ENCODE measurements at regions not wholly inside any gene's neighbourhood (a gene's known extent, or its start where the extent isn't known, plus 50 kb on each side); places are given as distances from the start of the nearest gene placed in this dataset.
A peak's percentile ranks its signal among the peaks of the same experiment; 100 is the strongest.
"Not testable (repeated sequence)": the region's sequence is repeated elsewhere in the genome, so short reads cannot be mapped to it uniquely, and the experiment has no call there.

DNA sequence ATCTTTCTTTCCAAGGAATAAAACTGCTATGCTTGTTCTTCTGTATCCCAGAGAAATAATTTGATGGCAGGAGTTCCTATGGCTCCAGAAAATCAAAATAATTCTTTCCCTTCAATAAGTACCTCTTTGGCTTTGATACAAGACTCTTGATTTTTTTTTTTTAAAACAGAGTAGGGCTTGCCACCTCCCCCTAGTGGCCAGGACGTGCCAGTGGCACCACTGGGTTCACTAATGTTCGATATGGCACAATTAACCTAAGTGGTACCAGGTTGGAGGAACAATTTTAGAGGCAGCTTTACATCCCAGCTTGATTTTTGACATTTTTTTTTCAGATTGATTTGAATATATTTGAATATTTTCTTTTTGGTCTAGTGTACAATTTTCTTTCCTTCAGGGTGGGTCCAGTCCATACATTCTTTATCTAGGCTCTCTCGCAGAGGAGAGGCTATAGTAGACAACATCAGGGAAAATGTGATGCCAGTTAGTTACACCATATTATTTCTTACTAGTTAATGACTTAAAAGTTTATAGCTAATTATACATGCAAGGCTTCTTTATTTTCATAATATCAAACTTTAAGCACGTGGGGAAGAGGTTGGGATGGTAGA, 330.9 kb downstream of the S1PR1 start:
- DNase-seq (ENCODE audit: low read depth), result no peak
- no peak overlapping the region for H3K4me3 ChIP-seq (ENCODE audit: low read depth, low read length)

DNA sequence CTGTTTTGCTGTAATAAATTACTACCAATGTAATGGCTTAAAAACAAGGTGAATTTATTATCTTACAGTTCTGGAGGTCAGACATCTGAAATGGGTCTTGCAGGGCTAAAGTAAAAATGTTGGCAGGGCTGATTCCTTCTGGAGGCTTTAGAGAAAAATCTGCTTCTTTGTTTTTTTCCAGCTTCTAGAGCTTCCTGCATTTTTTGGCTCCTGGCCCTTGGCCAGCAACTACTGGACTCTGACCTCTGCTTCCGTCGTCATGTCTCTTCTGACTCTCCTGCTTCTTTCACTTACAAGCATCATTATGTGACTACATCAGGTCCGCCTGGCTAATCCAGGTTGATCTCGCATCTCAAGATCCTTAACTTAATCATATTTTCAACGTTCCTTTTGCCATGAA, 350.9 kb downstream of the S1PR1 start:
- no peaks in the 10 kb centered on the region for H3K27me3 ChIP-seq (ENCODE audit: control insufficient read depth, insufficient read depth, low read length)
- H3K36me3 ChIP-seq (ENCODE audit: control insufficient read depth, insufficient read depth, low read length), result no peaks in the 10 kb centered on the region
- no peak for DNase-seq (ENCODE audit: low read depth)
- TF ChIP-seq, protein P1, sequence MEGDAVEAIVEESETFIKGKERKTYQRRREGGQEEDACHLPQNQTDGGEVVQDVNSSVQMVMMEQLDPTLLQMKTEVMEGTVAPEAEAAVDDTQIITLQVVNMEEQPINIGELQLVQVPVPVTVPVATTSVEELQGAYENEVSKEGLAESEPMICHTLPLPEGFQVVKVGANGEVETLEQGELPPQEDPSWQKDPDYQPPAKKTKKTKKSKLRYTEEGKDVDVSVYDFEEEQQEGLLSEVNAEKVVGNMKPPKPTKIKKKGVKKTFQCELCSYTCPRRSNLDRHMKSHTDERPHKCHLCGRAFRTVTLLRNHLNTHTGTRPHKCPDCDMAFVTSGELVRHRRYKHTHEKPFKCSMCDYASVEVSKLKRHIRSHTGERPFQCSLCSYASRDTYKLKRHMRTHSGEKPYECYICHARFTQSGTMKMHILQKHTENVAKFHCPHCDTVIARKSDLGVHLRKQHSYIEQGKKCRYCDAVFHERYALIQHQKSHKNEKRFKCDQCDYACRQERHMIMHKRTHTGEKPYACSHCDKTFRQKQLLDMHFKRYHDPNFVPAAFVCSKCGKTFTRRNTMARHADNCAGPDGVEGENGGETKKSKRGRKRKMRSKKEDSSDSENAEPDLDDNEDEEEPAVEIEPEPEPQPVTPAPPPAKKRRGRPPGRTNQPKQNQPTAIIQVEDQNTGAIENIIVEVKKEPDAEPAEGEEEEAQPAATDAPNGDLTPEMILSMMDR (IDR thresholded peaks at IDR 0.05; ENCODE audit: insufficient read depth, low read depth, low read length), result no peak
- ChIA-PET POLR2A (no interaction called here), CTCF (no interaction called here)
- H3K4me3 ChIP-seq (ENCODE audit: low read depth, low read length), result no peak overlapping the region

More for the DNA sequence above, 330.9 kb downstream of the S1PR1 start:
- ChIA-PET CTCF (interaction anchor here (0.9 to 1.5 kb wide), 6 partner anchors 9 to 258 kb away, joined by 3 to 5 read pairs (median 4); no protein-coding TSS in a partner anchor), POLR2A (no interaction called here)
- TF ChIP-seq, protein P1 (IDR thresholded peaks at IDR 0.05; ENCODE audit: insufficient read depth, low read depth, low read length), result peak; percentile 94
- no peaks in the 10 kb centered on the region for H3K27me3 ChIP-seq (ENCODE audit: control insufficient read depth, insufficient read depth, low read length)
- H3K36me3 ChIP-seq (ENCODE audit: control insufficient read depth, insufficient read depth, low read length), result no peaks in the 10 kb centered on the region

DNA sequence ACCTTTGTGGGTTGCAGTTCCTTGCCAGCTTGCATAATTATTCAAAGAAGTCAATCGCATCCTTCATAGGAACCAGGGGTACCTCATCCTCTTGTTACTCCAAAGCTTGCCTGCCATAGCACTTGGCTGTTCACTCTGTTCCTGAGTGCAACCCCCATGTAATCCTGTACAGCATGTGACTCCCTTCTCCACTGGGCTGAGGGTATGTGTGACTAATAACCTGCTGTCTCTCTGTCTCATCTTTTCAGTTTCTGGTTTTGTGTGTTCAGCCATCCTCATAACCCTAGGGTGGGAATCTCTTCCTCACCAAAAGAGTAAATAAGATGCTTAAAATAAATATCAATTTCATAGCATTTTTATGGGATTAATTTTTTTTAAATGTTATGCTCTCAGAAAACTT, 351.9 kb downstream of the S1PR1 start:
- Histone ChIP-seq H3K36me3 (ENCODE audit: control insufficient read depth, insufficient read depth, low read length) (no peaks in the 10 kb centered on the region), H3K27me3 (ENCODE audit: control insufficient read depth, insufficient read depth, low read length) (no peaks in the 10 kb centered on the region), H3K4me3 (ENCODE audit: low read depth, low read length) (no peak overlapping the region)
- TF ChIP-seq, protein P1 (IDR thresholded peaks at IDR 0.05; ENCODE audit: insufficient read depth, low read depth, low read length), result no peak
- POLR2A ChIA-PET, result no interaction called here
- DNase-seq (ENCODE audit: low read depth), result no peak
- CTCF ChIA-PET, result no interaction called here

DNA sequence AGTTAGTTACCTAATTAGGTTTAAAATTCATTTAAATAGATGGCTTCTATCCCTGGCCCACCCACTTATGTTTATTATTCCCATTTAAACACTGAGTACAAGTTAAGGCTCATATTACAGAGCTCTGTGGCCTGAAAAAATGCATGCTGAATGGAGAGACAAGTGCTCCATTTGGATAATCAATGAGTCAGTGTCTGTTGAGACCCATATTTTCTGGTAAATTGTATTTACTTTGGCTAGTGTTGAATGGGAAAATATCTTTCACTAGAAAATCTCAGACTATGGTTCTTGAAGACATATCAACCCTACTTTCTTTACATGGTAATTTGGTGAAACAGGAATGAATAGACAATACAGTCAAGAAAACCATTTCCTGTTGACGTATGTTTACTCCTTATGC, 356.0 kb downstream of the S1PR1 start:
- no peak for DNase-seq (ENCODE audit: low read depth)
- ChIA-PET CTCF (no interaction called here), POLR2A (no interaction called here)
- Histone ChIP-seq H3K36me3 (ENCODE audit: control insufficient read depth, insufficient read depth, low read length) (no peaks in the 10 kb centered on the region), H3K27me3 (ENCODE audit: control insufficient read depth, insufficient read depth, low read length) (no peaks in the 10 kb centered on the region), H3K4me3 (ENCODE audit: low read depth, low read length) (no peak overlapping the region)
- TF ChIP-seq, protein P1 (IDR thresholded peaks at IDR 0.05; ENCODE audit: insufficient read depth, low read depth, low read length), result no peak

DNA sequence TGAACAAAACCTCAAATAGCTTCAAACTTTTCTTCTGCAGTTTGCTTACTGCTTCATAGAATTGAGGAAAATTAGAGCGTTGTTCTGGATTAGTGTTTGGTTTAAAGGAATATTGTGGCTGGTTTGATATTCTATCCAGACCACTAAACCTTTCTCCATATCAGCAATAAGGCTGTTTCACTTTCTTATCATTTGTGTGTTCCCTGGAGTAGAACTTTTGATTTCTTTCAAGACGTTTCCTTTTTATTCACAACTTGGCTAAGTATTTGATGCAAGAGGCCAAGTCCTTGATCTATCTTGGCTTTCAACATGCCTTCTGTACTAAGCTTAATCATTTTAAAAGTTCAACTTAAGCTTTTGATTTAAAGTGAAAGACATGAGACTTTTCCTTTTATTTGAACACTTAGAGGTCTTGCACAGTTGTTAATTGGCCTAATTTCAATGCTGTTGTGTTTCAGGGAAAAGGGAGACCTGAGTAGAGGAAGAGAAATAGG, 359.1 kb downstream of the S1PR1 start:
- Histone ChIP-seq H3K4me3 (ENCODE audit: low read depth, low read length) (no peak overlapping the region), H3K36me3 (ENCODE audit: control insufficient read depth, insufficient read depth, low read length) (no peaks in the 10 kb centered on the region), H3K27me3 (ENCODE audit: control insufficient read depth, insufficient read depth, low read length) (no peaks in the 10 kb centered on the region)
- CTCF ChIA-PET, result interaction anchor here (1.1 kb wide), 1 partner anchor 19 kb away, joined by 3 read pairs; no protein-coding TSS in a partner anchor
- TF ChIP-seq, protein P1 (IDR thresholded peaks at IDR 0.05; ENCODE audit: insufficient read depth, low read depth, low read length), result no peak
- POLR2A ChIA-PET, result no interaction called here
- no peak for DNase-seq (ENCODE audit: low read depth)

DNA sequence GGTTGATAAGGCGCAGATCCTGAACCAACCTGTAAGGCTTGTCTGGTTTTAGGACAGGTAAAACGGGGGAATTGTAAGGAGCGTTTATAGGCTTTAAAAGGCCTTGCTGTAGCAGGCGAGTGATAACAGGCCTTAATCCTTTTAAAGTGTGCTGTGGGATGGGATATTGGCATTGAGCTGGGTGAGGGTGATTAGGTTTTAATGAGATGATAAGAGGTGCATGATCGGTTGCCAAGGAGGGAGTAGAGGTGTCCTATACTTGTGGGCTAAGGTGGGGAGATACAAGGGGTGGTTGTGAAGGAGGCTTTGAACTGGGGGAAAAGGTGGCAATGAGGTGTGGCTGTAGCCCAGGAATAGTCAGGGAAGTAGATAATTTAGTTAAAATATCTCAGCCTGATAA, 363.8 kb downstream of the S1PR1 start:
- H3K27me3 ChIP-seq (ENCODE audit: control insufficient read depth, insufficient read depth, low read length); CTCF ChIA-PET; H3K4me3 ChIP-seq (ENCODE audit: low read depth, low read length); POLR2A ChIA-PET; DNase-seq (ENCODE audit: low read depth); H3K36me3 ChIP-seq (ENCODE audit: control insufficient read depth, insufficient read depth, low read length): not testable (repeated sequence)
